ENCODE measurements at regions not wholly inside any gene's neighbourhood (a gene's known extent, or its start where the extent isn't known, plus 50 kb on each side); places are given as distances from the start of the nearest gene placed in this dataset.

- H3K36me3 ChIP-seq, result no peaks in the 10 kb centered on the region
- H3K4me3 ChIP-seq (ENCODE audit: low read depth, low read length), result no peak overlapping the region
- no peak for DNase-seq
- no peak for TF ChIP-seq CTCF (IDR thresholded peaks at IDR 0.05; ENCODE audit: low read depth, low read length)
- no peaks in the 10 kb centered on the region for H3K27me3 ChIP-seq
- no peaks in the 10 kb centered on the region for H3K9me3 ChIP-seq
- no peaks in the 10 kb centered on the region for H3K4me1 ChIP-seq
These were observed 247.4 kb upstream of the CACNA2D1 start for GRCh38 chr7:82690929-82691328.

- no peaks in the 10 kb centered on the region for H3K9me3 ChIP-seq
- no peaks in the 10 kb centered on the region for H3K4me1 ChIP-seq
- no peaks in the 10 kb centered on the region for H3K27me3 ChIP-seq
- no peak overlapping the region for H3K4me3 ChIP-seq (ENCODE audit: low read depth, low read length)
- no peak for TF ChIP-seq CTCF (IDR thresholded peaks at IDR 0.05; ENCODE audit: low read depth, low read length)
- no peak for DNase-seq
- no peaks in the 10 kb centered on the region for H3K36me3 ChIP-seq
These were observed 241.6 kb upstream of the CACNA2D1 start for GRCh38 chr7:82685214-82685613.

GRCh38 chr7:82678716-82679115 is 235.1 kb upstream of the CACNA2D1 start:
- no peak for TF ChIP-seq CTCF (IDR thresholded peaks at IDR 0.05; ENCODE audit: low read depth, low read length)
- DNase-seq, result no peak
- Histone ChIP-seq H3K27me3 (no peaks in the 10 kb centered on the region), H3K9me3 (no peaks in the 10 kb centered on the region), H3K4me1 (peaks cover 16% of the 10 kb centered on the region), H3K36me3 (no peaks in the 10 kb centered on the region), H3K4me3 (ENCODE audit: low read depth, low read length) (no peak overlapping the region)

- H3K36me3 ChIP-seq, result no peaks in the 10 kb centered on the region
- peaks cover 16% of the 10 kb centered on the region for H3K4me1 ChIP-seq
- H3K9me3 ChIP-seq, result no peaks in the 10 kb centered on the region
- no peak overlapping the region for H3K4me3 ChIP-seq (ENCODE audit: low read depth, low read length)
- no peaks in the 10 kb centered on the region for H3K27me3 ChIP-seq
- DNase-seq, result no peak
- no peak for TF ChIP-seq CTCF (IDR thresholded peaks at IDR 0.05; ENCODE audit: low read depth, low read length)
These were observed 234.7 kb upstream of the CACNA2D1 start for GRCh38 chr7:82678259-82678658.

GRCh38 chr7:82677493-82677892 is 233.9 kb upstream of the CACNA2D1 start:
- Histone ChIP-seq H3K4me1 (peaks cover 16% of the 10 kb centered on the region), H3K9me3 (no peaks in the 10 kb centered on the region), H3K27me3 (no peaks in the 10 kb centered on the region), H3K36me3 (no peaks in the 10 kb centered on the region), H3K4me3 (ENCODE audit: low read depth, low read length) (no peak overlapping the region)
- peak; percentile 16 for DNase-seq
- no peak for TF ChIP-seq CTCF (IDR thresholded peaks at IDR 0.05; ENCODE audit: low read depth, low read length)

- peaks cover 16% of the 10 kb centered on the region for H3K4me1 ChIP-seq
- peak; percentile 18 for DNase-seq
- no peaks in the 10 kb centered on the region for H3K27me3 ChIP-seq
- TF ChIP-seq CTCF (IDR thresholded peaks at IDR 0.05; ENCODE audit: low read depth, low read length), result 0 out of 2 replicates have a peak, but pooled peaks have one; percentile 36
- H3K9me3 ChIP-seq, result no peaks in the 10 kb centered on the region
- H3K36me3 ChIP-seq, result no peaks in the 10 kb centered on the region
- no peak overlapping the region for H3K4me3 ChIP-seq (ENCODE audit: low read depth, low read length)
These were observed 233.3 kb upstream of the CACNA2D1 start for GRCh38 chr7:82676777-82677463.
